Esophagus muscularis mucosa (tissue), 4 donors: ENCODE measurements at regions not wholly inside any gene's neighbourhood (a gene's known extent, or its start where the extent isn't known, plus 50 kb on each side); places are given as distances from the start of the nearest gene placed in this dataset.

ENCODE experiments used
- DNase-seq: peaks from one replicate; pipeline ENCODE4 v3.0.0-alpha.2; 2017; ENCODE audit errors: extremely low spot score
- H3K27ac ChIP-seq, 4 donors: fragments of 200-600 bp; sonication (generic); replicated peaks in 1 of 4; 1 replicate in 3 of 4; 2 replicates in 1 of 4; pipeline ENCODE4 v1.5.1; 2016 to 2019; ENCODE audit warnings: mild to moderate bottlenecking in 1 of 4
- H3K27me3 ChIP-seq, 4 donors: fragments of 200-600 bp; sonication (generic); one replicate each; pipeline versions ENCODE4 v1.5.1 to v1.6.0; 2016 to 2019
- H3K36me3 ChIP-seq, 4 donors: fragments of 200-600 bp; sonication (generic); one replicate each; pipeline ENCODE4 v1.5.1; 2016 to 2019
- H3K4me1 ChIP-seq, 4 donors: fragments of 200-600 bp; sonication (generic); one replicate each; pipeline ENCODE4 v1.5.1; 2016 to 2019
- H3K4me3 ChIP-seq, 4 donors: fragments of 200-600 bp; sonication (generic); 1 replicate in 2 of 4; 2 replicates in 2 of 4; pipeline ENCODE4 v1.5.1; 2016 to 2019; ENCODE audit warnings: mild to moderate bottlenecking in 4 of 4, moderate library complexity in 1 of 4
- H3K9me3 ChIP-seq, 4 donors: fragments of 200-600 bp; sonication (generic); 1 replicate in 3 of 4; 2 replicates in 1 of 4; pipeline ENCODE4 v1.5.1; 2016 to 2019
- EP300 ChIP-seq: sonication (generic); formaldehyde crosslinking; IDR thresholded peaks from one replicate; pipeline ENCODE4 v1.6.1; 2017; ENCODE audit warnings: antibody characterized with exemption
- POLR2A ChIP-seq: fragments of 450-650 bp; IDR thresholded peaks from one replicate; pipeline ENCODE4 v1.6.1; 2017; ENCODE audit warnings: antibody characterized with exemption, moderate library complexity, mild to moderate bottlenecking, low read depth
- POLR2AphosphoS5 ChIP-seq, 2 donors: sonication (generic); formaldehyde crosslinking; IDR thresholded peaks; one replicate each; pipeline ENCODE4 v1.6.1; 2017; ENCODE audit warnings: antibody characterized with exemption in 2 of 2
- WGBS: methylation state at CpG from one replicate; pipeline ENCODE4 v1.1.5; 2018; 5-methylcytosine and 5-hydroxymethylcytosine counted together
- intact Hi-C: fragments of 100-400 bp; cut with DNase I; formaldehyde crosslinking; loops from one replicate; pipeline ENCODE4 v1.15.1; 2023
- TF ChIP-seq, protein P1 (sequence below), 3 experiments: fragments of 200-600 bp in 2 of 3; fragments of 450-650 bp in 1 of 3; sonication (generic) in 2 of 3; IDR thresholded peaks; one replicate each; pipeline ENCODE4 v1.5.1; 2017 to 2019; ENCODE audit warnings: antibody characterized with exemption in 3 of 3, mild to moderate bottlenecking in 2 of 3, moderate library complexity in 1 of 3

- intact Hi-C loops = no loop called here
- Histone ChIP-seq H3K27ac (no peak overlapping the region), H3K36me3 (no peaks in the 10 kb centered on the region), H3K4me3 (no peak overlapping the region), H3K27me3 (no peaks in the 10 kb centered on the region), H3K9me3 (no peaks in the 10 kb centered on the region), H3K4me1 (peaks cover 0 to 5% (median 0%) of the 10 kb centered on the region in 4 donors)
- TF ChIP-seq EP300 (no peak), POLR2AphosphoS5 (IDR thresholded peaks at IDR 0.05) (no peak), POLR2A (no peak)
- TF ChIP-seq, protein P1, sequence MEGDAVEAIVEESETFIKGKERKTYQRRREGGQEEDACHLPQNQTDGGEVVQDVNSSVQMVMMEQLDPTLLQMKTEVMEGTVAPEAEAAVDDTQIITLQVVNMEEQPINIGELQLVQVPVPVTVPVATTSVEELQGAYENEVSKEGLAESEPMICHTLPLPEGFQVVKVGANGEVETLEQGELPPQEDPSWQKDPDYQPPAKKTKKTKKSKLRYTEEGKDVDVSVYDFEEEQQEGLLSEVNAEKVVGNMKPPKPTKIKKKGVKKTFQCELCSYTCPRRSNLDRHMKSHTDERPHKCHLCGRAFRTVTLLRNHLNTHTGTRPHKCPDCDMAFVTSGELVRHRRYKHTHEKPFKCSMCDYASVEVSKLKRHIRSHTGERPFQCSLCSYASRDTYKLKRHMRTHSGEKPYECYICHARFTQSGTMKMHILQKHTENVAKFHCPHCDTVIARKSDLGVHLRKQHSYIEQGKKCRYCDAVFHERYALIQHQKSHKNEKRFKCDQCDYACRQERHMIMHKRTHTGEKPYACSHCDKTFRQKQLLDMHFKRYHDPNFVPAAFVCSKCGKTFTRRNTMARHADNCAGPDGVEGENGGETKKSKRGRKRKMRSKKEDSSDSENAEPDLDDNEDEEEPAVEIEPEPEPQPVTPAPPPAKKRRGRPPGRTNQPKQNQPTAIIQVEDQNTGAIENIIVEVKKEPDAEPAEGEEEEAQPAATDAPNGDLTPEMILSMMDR (IDR thresholded peaks at IDR 0.05) = no peak
- no peak for DNase-seq
- 100% methylated on average over 2 of the region's 2 CpGs for WGBS
Observed at GRCh38 chr15:29891096-29891457, 68.8 kb upstream of the TJP1 start.

DNA sequence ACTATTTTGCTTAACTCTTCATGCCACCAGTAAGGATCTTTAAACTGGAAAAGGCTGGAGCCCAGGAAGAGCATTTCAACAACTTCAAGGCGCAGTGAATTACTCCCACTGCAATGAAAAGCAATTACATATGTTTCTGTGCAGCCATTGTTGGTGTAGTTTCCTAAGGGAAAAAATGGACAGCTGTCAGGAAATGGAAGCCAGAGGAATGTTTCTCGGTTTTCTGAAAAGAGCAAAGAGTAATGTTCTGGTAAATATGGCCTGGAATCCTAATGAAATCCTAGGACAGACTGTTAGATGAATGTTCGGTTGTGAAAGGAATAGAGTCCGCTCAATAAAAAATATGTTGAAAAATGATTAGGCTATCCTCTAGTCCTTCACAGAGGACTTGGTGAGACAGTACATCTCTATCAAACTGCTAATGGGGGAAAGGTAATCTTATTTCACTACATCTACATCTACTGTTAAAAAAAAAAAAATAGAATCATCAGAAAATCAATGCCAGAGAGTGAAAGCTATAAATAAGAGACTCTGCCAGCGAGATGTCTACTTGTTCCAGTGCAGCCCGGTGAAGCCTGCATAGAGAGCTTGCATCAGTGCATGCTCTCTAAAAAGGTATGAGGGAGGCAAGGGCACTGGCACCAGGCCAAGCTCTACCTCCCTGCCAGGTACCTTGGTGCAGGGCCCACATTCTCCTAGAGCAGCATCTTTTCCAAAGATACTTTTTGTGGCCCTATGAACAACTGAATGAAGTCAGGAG, 68.2 kb upstream of the TJP1 start:
- Histone ChIP-seq H3K4me3 (no peak overlapping the region), H3K27me3 (no peaks in the 10 kb centered on the region), H3K4me1 (peaks cover 0 to 8% (median 0%) of the 10 kb centered on the region in 4 donors), H3K27ac (no peak overlapping the region), H3K36me3 (no peaks in the 10 kb centered on the region), H3K9me3 (no peaks in the 10 kb centered on the region)
- intact Hi-C loops = no loop called here
- 85% methylated on average over 6 of the region's 6 CpGs for WGBS
- TF ChIP-seq, protein P1 (IDR thresholded peaks at IDR 0.05) = no peak
- TF ChIP-seq POLR2A (no peak), POLR2AphosphoS5 (IDR thresholded peaks at IDR 0.05) (no peak), EP300 (no peak)
- no peak for DNase-seq

- Histone ChIP-seq H3K36me3 (no peaks in the 10 kb centered on the region), H3K4me1 (peaks cover 0 to 14% (median 0%) of the 10 kb centered on the region in 4 donors), H3K9me3 (no peaks in the 10 kb centered on the region), H3K27ac (no peak overlapping the region), H3K4me3 (no peak overlapping the region), H3K27me3 (no peaks in the 10 kb centered on the region)
- DNase-seq = no peak
- no peak for TF ChIP-seq POLR2AphosphoS5 (IDR thresholded peaks at IDR 0.05)
- TF ChIP-seq, protein P1 (IDR thresholded peaks at IDR 0.05) = no peak
- no peak for TF ChIP-seq POLR2A
- TF ChIP-seq EP300 = no peak
- 66% methylated on average over 11 of the region's 11 CpGs for WGBS
- intact Hi-C loops = no loop called here
Observed at GRCh38 chr15:29889542-29890329, 67.5 kb upstream of the TJP1 start.

DNA sequence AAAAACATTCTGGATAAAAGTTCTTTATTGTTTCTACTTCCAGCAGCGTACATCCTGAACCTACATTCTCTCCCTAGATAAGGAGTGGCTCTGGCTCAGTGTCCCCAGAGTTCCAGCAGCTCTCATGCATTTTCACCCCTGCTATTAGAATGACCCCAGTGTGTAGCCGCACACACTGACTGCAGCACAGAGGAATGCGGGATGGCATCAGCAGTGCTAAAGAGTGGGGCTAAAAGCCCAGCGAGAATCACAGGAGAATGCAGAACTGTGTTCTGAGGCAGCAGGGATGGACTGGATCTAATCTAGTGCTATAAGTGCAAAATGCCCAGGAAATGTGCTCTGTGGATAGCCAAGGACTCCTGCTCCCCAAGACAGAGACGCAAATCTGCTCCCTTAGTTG, 66.4 kb upstream of the TJP1 start:
- WGBS = 69% methylated on average over 5 of the region's 5 CpGs
- peaks cover under 1 to 14% (median 5%) of the 10 kb centered on the region in 4 donors for H3K4me1 ChIP-seq
- no peak for TF ChIP-seq POLR2A
- DNase-seq = no peak
- H3K9me3 ChIP-seq = no peaks in the 10 kb centered on the region
- intact Hi-C loops = no loop called here
- no peak overlapping the region for H3K4me3 ChIP-seq
- no peak overlapping the region for H3K27ac ChIP-seq
- no peaks in the 10 kb centered on the region for H3K36me3 ChIP-seq
- H3K27me3 ChIP-seq = no peaks in the 10 kb centered on the region

- 49% methylated on average over 2 of the region's 2 CpGs for WGBS
- no peak overlapping the region for H3K27ac ChIP-seq
- intact Hi-C loops = no loop called here
Observed at GRCh38 chr15:29887721-29888120, 65.5 kb upstream of the TJP1 start.

More at GRCh38 chr15:29887721-29888120, 65.5 kb upstream of the TJP1 start:
- peaks cover 10 to 23% (median 14%) of the 10 kb centered on the region in 4 donors for H3K4me1 ChIP-seq
- TF ChIP-seq POLR2A = no peak
- TF ChIP-seq POLR2AphosphoS5 (IDR thresholded peaks at IDR 0.05) = no peak
- TF ChIP-seq EP300 = no peak
- TF ChIP-seq, protein P1 (IDR thresholded peaks at IDR 0.05) = no peak
- H3K9me3 ChIP-seq = no peaks in the 10 kb centered on the region
- no peaks in the 10 kb centered on the region for H3K36me3 ChIP-seq
- H3K4me3 ChIP-seq = no peak overlapping the region
- no peaks in the 10 kb centered on the region for H3K27me3 ChIP-seq
- no peak for DNase-seq
